Left ventricle myocardium inferior (tissue), 1 donor: ENCODE measurements at regions not wholly inside any gene's neighbourhood (a gene's known extent, or its start where the extent isn't known, plus 50 kb on each side); places are given as distances from the start of the nearest gene placed in this dataset.

Source experiments
- DNase-seq: peaks from one replicate; pipeline ENCODE4 v3.0.0-alpha.2; 2020
- H3K27ac ChIP-seq: fragments of 200-600 bp; replicated peaks from 2 replicates; pipeline ENCODE4 v1.8.0; 2021
- H3K27me3 ChIP-seq: fragments of 200-600 bp; 2 replicates; pipeline ENCODE4 v1.8.0; 2021; ENCODE audit warnings: low read depth
- H3K36me3 ChIP-seq: fragments of 200-600 bp; 2 replicates; pipeline ENCODE4 v1.8.0; 2021
- H3K4me1 ChIP-seq: fragments of 200-600 bp; 2 replicates; pipeline ENCODE4 v1.8.0; 2021
- H3K4me3 ChIP-seq: fragments of 200-600 bp; 2 replicates; pipeline ENCODE4 v1.8.0; 2021; ENCODE audit warnings: mild to moderate bottlenecking, moderate library complexity
- H3K9me3 ChIP-seq: fragments of 200-600 bp; replicated peaks from 2 replicates; pipeline ENCODE4 v1.8.0; 2021
- CTCF ChIP-seq: fragments of 200-600 bp; IDR thresholded peaks from 2 replicates; pipeline ENCODE4 v1.8.0; 2021; ENCODE audit warnings: antibody characterized with exemption, mild to moderate bottlenecking, borderline replicate concordance
- intact Hi-C: fragments of 100-400 bp; cut with micrococcal nuclease; formaldehyde crosslinking; loops from one replicate; pipeline ENCODE4 v1.11.0; 2022
- donor health status: DM: no; HTN: yes; CAD: no; lungs with severe emphysema.

GRCh38 chr1:30272277-30273020 lies 450.9 kb downstream of the MATN1 start:
- no peaks in the 10 kb centered on the region for H3K9me3 ChIP-seq
- H3K36me3 ChIP-seq = no peaks in the 10 kb centered on the region
- no peak for DNase-seq
- peaks cover 87% of the 10 kb centered on the region for H3K27me3 ChIP-seq
- TF ChIP-seq CTCF = no peak
- intact Hi-C loops = no loop called here
- no peaks in the 10 kb centered on the region for H3K4me1 ChIP-seq
- no peak overlapping the region for H3K27ac ChIP-seq
- H3K4me3 ChIP-seq = no peak overlapping the region

GRCh38 chr1:30271401-30272276 lies 451.7 kb downstream of the MATN1 start:
- H3K4me1 ChIP-seq = no peaks in the 10 kb centered on the region
- H3K27me3 ChIP-seq = peaks cover 85% of the 10 kb centered on the region
- intact Hi-C loops = no loop called here
- H3K36me3 ChIP-seq = no peaks in the 10 kb centered on the region
- no peak overlapping the region for H3K4me3 ChIP-seq
- H3K27ac ChIP-seq = no peak overlapping the region
- H3K9me3 ChIP-seq = no peaks in the 10 kb centered on the region
- no peak for TF ChIP-seq CTCF
- no peak for DNase-seq

- no peak for DNase-seq
- Histone ChIP-seq H3K4me1 (no peaks in the 10 kb centered on the region), H3K4me3 (no peak overlapping the region), H3K36me3 (no peaks in the 10 kb centered on the region), H3K9me3 (no peaks in the 10 kb centered on the region), H3K27me3 (peaks cover 85% of the 10 kb centered on the region), H3K27ac (no peak overlapping the region)
- intact Hi-C loops = no loop called here
- TF ChIP-seq CTCF = no peak
Observed at GRCh38 chr1:30270461-30270860, 452.9 kb downstream of the MATN1 start.

- Histone ChIP-seq H3K9me3 (no peaks in the 10 kb centered on the region), H3K4me1 (no peaks in the 10 kb centered on the region), H3K4me3 (no peak overlapping the region), H3K36me3 (no peaks in the 10 kb centered on the region), H3K27ac (no peak overlapping the region), H3K27me3 (peaks cover 80% of the 10 kb centered on the region)
- intact Hi-C loops = no loop called here
- no peak for TF ChIP-seq CTCF
- no peak for DNase-seq
Observed at GRCh38 chr1:30268923-30269666, 454.3 kb downstream of the MATN1 start.

GRCh38 chr1:30267856-30268255 lies 455.5 kb downstream of the MATN1 start:
- intact Hi-C loops = no loop called here
- Histone ChIP-seq H3K4me3 (no peak overlapping the region), H3K36me3 (no peaks in the 10 kb centered on the region), H3K27ac (no peak overlapping the region), H3K27me3 (peaks cover 67% of the 10 kb centered on the region), H3K4me1 (no peaks in the 10 kb centered on the region), H3K9me3 (no peaks in the 10 kb centered on the region)
- TF ChIP-seq CTCF = no peak
- no peak for DNase-seq
